Neuronal stem cell (in vitro differentiated cells): ENCODE measurements at regions not wholly inside any gene's neighbourhood (a gene's known extent, or its start where the extent isn't known, plus 50 kb on each side); places are given as distances from the start of the nearest gene placed in this dataset.

Experiments used
- DNase-seq: peaks from one replicate; pipeline ENCODE4 v3.0.0-alpha.2; 2013; ENCODE audit warnings: low spot score
- H2AFZ ChIP-seq: one replicate; pipeline ENCODE4 v1.6.1; 2013; ENCODE audit warnings: mild to moderate bottlenecking, low read length, inconsistent platforms
- H2AK5ac ChIP-seq: 2 replicates; pipeline ENCODE4 v1.6.1; 2013; ENCODE audit warnings: low read depth, mild to moderate bottlenecking, inconsistent platforms, low read length, moderate library complexity, mixed read lengths
- H2BK120ac ChIP-seq: 2 replicates; pipeline ENCODE4 v1.6.1; 2013; ENCODE audit warnings: low read depth, mild to moderate bottlenecking, inconsistent platforms, low read length, moderate library complexity, mixed read lengths
- H2BK12ac ChIP-seq: one replicate; pipeline ENCODE4 v1.6.1; 2013; ENCODE audit warnings: low read length, inconsistent platforms
- H2BK15ac ChIP-seq: 2 replicates; pipeline ENCODE4 v1.6.1; 2013; ENCODE audit warnings: mild to moderate bottlenecking, low read length, inconsistent platforms, mixed read lengths
- H2BK5ac ChIP-seq: one replicate; pipeline ENCODE4 v1.6.1; 2013; ENCODE audit warnings: inconsistent platforms, mild to moderate bottlenecking, low read length, moderate library complexity
- H3K14ac ChIP-seq: one replicate; pipeline ENCODE4 v1.6.1; 2013; ENCODE audit warnings: low read length, inconsistent platforms
- H3K18ac ChIP-seq: 2 replicates; pipeline ENCODE4 v1.6.1; 2013; ENCODE audit warnings: low read length, inconsistent platforms
- H3K23ac ChIP-seq: 2 replicates; pipeline ENCODE4 v1.6.1; 2013; ENCODE audit warnings: low read depth, mild to moderate bottlenecking, mixed read lengths, low read length, inconsistent platforms; ENCODE audit not compliant: poor library complexity
- H3K27ac ChIP-seq: replicated peaks from 3 replicates; pipeline ENCODE4 v1.5.1; 2013; ENCODE audit warnings: low read length, inconsistent platforms
- H3K27me3 ChIP-seq, 3 experiments: 2 replicates each; pipeline ENCODE4 v1.6.1; 2013; ENCODE audit warnings: low read length in 3 of 3, mild to moderate bottlenecking in 2 of 3, inconsistent platforms in 1 of 3, low read depth in 1 of 3, mixed read lengths in 1 of 3, moderate library complexity in 1 of 3; ENCODE audit not compliant: control insufficient read depth in 3 of 3, insufficient read depth in 3 of 3
- H3K36me3 ChIP-seq, 2 donors: replicated peaks in 1 of 2; 2 replicates each; pipeline ENCODE4 v1.6.1; 2013; ENCODE audit warnings: low read length in 2 of 2; ENCODE audit not compliant: control insufficient read depth in 2 of 2, insufficient read depth in 2 of 2
- H3K4ac ChIP-seq: 2 replicates; pipeline ENCODE4 v1.6.1; 2013; ENCODE audit warnings: inconsistent platforms, mild to moderate bottlenecking, low read length, moderate library complexity
- H3K4me1 ChIP-seq, 2 donors: 1 replicate in 1 of 2; 2 replicates in 1 of 2; pipeline ENCODE4 v1.6.1; 2013; ENCODE audit warnings: low read length in 2 of 2, low read depth in 1 of 2; ENCODE audit not compliant: control insufficient read depth in 2 of 2, insufficient read depth in 1 of 2
- H3K4me2 ChIP-seq: one replicate; pipeline ENCODE4 v1.6.1; 2013; ENCODE audit warnings: mild to moderate bottlenecking, low read length, inconsistent platforms; ENCODE audit not compliant: insufficient read depth, poor library complexity, severe bottlenecking
- H3K4me3 ChIP-seq, 2 donors: 2 replicates each; pipeline ENCODE4 v1.5.1; 2013; ENCODE audit warnings: low read length in 2 of 2, mild to moderate bottlenecking in 2 of 2, inconsistent platforms in 1 of 2, moderate library complexity in 1 of 2
- H3K79me1 ChIP-seq: one replicate; pipeline ENCODE4 v1.6.1; 2013; ENCODE audit warnings: low read depth, mild to moderate bottlenecking, inconsistent platforms, low read length, moderate library complexity
- H3K9ac ChIP-seq: one replicate; pipeline ENCODE4 v1.6.1; 2013; ENCODE audit warnings: mild to moderate bottlenecking, low read depth, low read length, inconsistent platforms; ENCODE audit not compliant: poor library complexity
- H3K9me3 ChIP-seq, 2 donors: replicated peaks in 1 of 2; 2 replicates each; pipeline versions ENCODE3 to v1.6.1; 2013; ENCODE audit warnings: low read length in 2 of 2, mild to moderate bottlenecking in 2 of 2, inconsistent platforms in 1 of 2, low read depth in 1 of 2, mixed read lengths in 1 of 2, moderate library complexity in 1 of 2; ENCODE audit not compliant: control insufficient read depth in 2 of 2, insufficient read depth in 1 of 2
- H4K8ac ChIP-seq: one replicate; pipeline ENCODE4 v1.6.1; 2013; ENCODE audit warnings: low read depth, mild to moderate bottlenecking, inconsistent platforms, low read length, moderate library complexity
- H4K91ac ChIP-seq: one replicate; pipeline ENCODE4 v1.6.1; 2013; ENCODE audit warnings: low read length, low read depth, mild to moderate bottlenecking, inconsistent platforms; ENCODE audit not compliant: poor library complexity
- WGBS, 2 donors: extraction: QIAGEN DNeasy Blood & Tissue Kit; methylation state at CpG; one replicate each; pipeline ENCODE4 v1.1.7; 2013; ENCODE audit warnings: missing lambda C conversion rate in 2 of 2, mixed read lengths in 1 of 2; ENCODE audit not compliant: insufficient read length in 2 of 2, insufficient replicate concordance in 1 of 2; ENCODE audit errors: extremely low coverage in 2 of 2; 5-methylcytosine and 5-hydroxymethylcytosine counted together

- Histone ChIP-seq H3K9me3 (no peaks in the 10 kb centered on the region), H3K27me3 (no peaks in the 10 kb centered on the region), H3K27ac (no peak overlapping the region), H2BK15ac (no peak overlapping the region), H2BK120ac (no peak overlapping the region), H4K91ac (no peak overlapping the region), H2AFZ (no peak overlapping the region), H3K79me1 (no peaks in the 10 kb centered on the region), H4K8ac (no peak overlapping the region), H3K4ac (no peak overlapping the region), H3K4me3 (no peak overlapping the region), H3K36me3 (no peaks in the 10 kb centered on the region), H3K4me1 (peaks cover 0 to 11% of the 10 kb centered on the region in 2 donors), H3K9ac (no peak overlapping the region), H3K23ac (no peak overlapping the region), H3K14ac (no peak overlapping the region), H2BK12ac (no peak overlapping the region), H2BK5ac (no peak overlapping the region), H3K4me2 (no peak overlapping the region), H2AK5ac (no peak overlapping the region), H3K18ac (no peak overlapping the region)
- DNase-seq: no peak
- no CpG with 5 or more reads among the region's 1 CpG for WGBS, 2 donors
These were observed 505.5 kb upstream of the FAM98A start for GRCh38 chr2:34104601-34105000.

GRCh38 chr2:34103437-34103836 lies 504.3 kb upstream of the FAM98A start:
- no peak overlapping the region for H3K9ac ChIP-seq
- H3K14ac ChIP-seq: no peak overlapping the region

GRCh38 chr2:34102339-34102738 lies 503.2 kb upstream of the FAM98A start:
- Histone ChIP-seq H4K91ac (no peak overlapping the region), H3K9ac (no peak overlapping the region), H3K9me3 (no peaks in the 10 kb centered on the region), H3K23ac (no peak overlapping the region), H4K8ac (no peak overlapping the region), H3K4ac (no peak overlapping the region), H3K18ac (no peak overlapping the region), H3K36me3 (no peaks in the 10 kb centered on the region), H3K4me2 (no peak overlapping the region), H2AK5ac (no peak overlapping the region), H2AFZ (no peak overlapping the region), H3K79me1 (no peaks in the 10 kb centered on the region), H3K27ac (no peak overlapping the region), H2BK120ac (no peak overlapping the region), H2BK12ac (no peak overlapping the region), H3K14ac (no peak overlapping the region), H3K4me3 (no peak overlapping the region), H3K27me3 (no peaks in the 10 kb centered on the region), H2BK15ac (no peak overlapping the region), H2BK5ac (no peak overlapping the region), H3K4me1 (peaks cover 0 to 11% of the 10 kb centered on the region in 2 donors)
- DNase-seq: no peak
- WGBS, 2 donors: no CpG with 5 or more reads among the region's 2 CpGs

More at GRCh38 chr2:34103437-34103836, 504.3 kb upstream of the FAM98A start:
- no peak for DNase-seq
- Histone ChIP-seq H3K4me1 (peaks cover 0 to 12% of the 10 kb centered on the region in 2 donors), H2BK5ac (no peak overlapping the region), H4K8ac (no peak overlapping the region), H3K27me3 (no peaks in the 10 kb centered on the region), H2AFZ (no peak overlapping the region), H3K9me3 (no peaks in the 10 kb centered on the region), H2BK120ac (no peak overlapping the region), H3K27ac (no peak overlapping the region), H3K4ac (no peak overlapping the region), H3K4me2 (no peak overlapping the region), H3K79me1 (no peaks in the 10 kb centered on the region), H3K18ac (no peak overlapping the region), H3K4me3 (no peak overlapping the region), H3K23ac (no peak overlapping the region), H2BK12ac (no peak overlapping the region), H3K36me3 (no peaks in the 10 kb centered on the region), H4K91ac (no peak overlapping the region), H2BK15ac (no peak overlapping the region), H2AK5ac (no peak overlapping the region)
- WGBS, 2 donors: no CpG with 5 or more reads among the region's 2 CpGs

GRCh38 chr2:34099377-34099776 lies 500.3 kb upstream of the FAM98A start:
- Histone ChIP-seq H3K14ac (no peak overlapping the region), H2AK5ac (no peak overlapping the region), H3K36me3 (no peaks in the 10 kb centered on the region), H2BK5ac (no peak overlapping the region), H2BK15ac (no peak overlapping the region), H3K27me3 (no peaks in the 10 kb centered on the region), H2AFZ (no peak overlapping the region), H4K8ac (no peak overlapping the region), H3K4ac (no peak overlapping the region), H4K91ac (no peak overlapping the region), H3K9me3 (no peaks in the 10 kb centered on the region), H3K9ac (no peak overlapping the region), H3K27ac (no peak overlapping the region), H3K79me1 (no peaks in the 10 kb centered on the region), H3K4me3 (no peak overlapping the region), H3K23ac (no peak overlapping the region), H3K4me1 (peaks cover 0 to 11% of the 10 kb centered on the region in 2 donors), H2BK120ac (no peak overlapping the region), H3K4me2 (no peak overlapping the region), H3K18ac (no peak overlapping the region), H2BK12ac (no peak overlapping the region)
- peak; percentile 42 for DNase-seq
- no CpG with 5 or more reads among the region's 2 CpGs for WGBS, 2 donors
